ENCODE measurements at regions not wholly inside any gene's neighbourhood (a gene's known extent, or its start where the extent isn't known, plus 50 kb on each side); places are given as distances from the start of the nearest gene placed in this dataset.

GRCh38 chr3:3237979-3238378 lies 58.5 kb upstream of the CRBN start:
- no peak overlapping the region for H3K4me3 ChIP-seq
- no peaks in the 10 kb centered on the region for H3K9me3 ChIP-seq
- TF ChIP-seq CTCF (IDR thresholded peaks at IDR 0.05): no peak
- ATAC-seq (no peak), DNase-seq (no peak)
- H3K27me3 ChIP-seq (ENCODE audit: low read depth): no peaks in the 10 kb centered on the region
- no peaks in the 10 kb centered on the region for H3K4me1 ChIP-seq
- intact Hi-C loops (cut with DNase I): no loop called here
- no peaks in the 10 kb centered on the region for H3K36me3 ChIP-seq
- no peak overlapping the region for H3K27ac ChIP-seq

- DNase-seq (no peak), ATAC-seq (no peak)
- Histone ChIP-seq H3K4me1 (no peaks in the 10 kb centered on the region), H3K27me3 (ENCODE audit: low read depth) (no peaks in the 10 kb centered on the region), H3K27ac (no peak overlapping the region), H3K36me3 (no peaks in the 10 kb centered on the region), H3K9me3 (peaks cover 6% of the 10 kb centered on the region), H3K4me3 (no peak overlapping the region)
- no peak for TF ChIP-seq CTCF (IDR thresholded peaks at IDR 0.05)
- intact Hi-C loops (cut with DNase I): no loop called here
Measured at GRCh38 chr3:3232251-3232650, 52.8 kb upstream of the CRBN start.

All from lower lobe of right lung (tissue), 2 donors.